ENCODE measurements at regions not wholly inside any gene's neighbourhood (a gene's known extent, or its start where the extent isn't known, plus 50 kb on each side); places are given as distances from the start of the nearest gene placed in this dataset.

GRCh38 chr18:24827501-24827900, 367.1 kb downstream of the HRH4 start:
- intact Hi-C loops (cut with DNase I; ENCODE audit: low total_unique reads) = loop anchor here (1.0 kb wide), 1 partner anchor 8 kb away; no protein-coding TSS in a partner anchor
- Histone ChIP-seq H3K9me3 (no peaks in the 10 kb centered on the region), H3K4me1 (no peaks in the 10 kb centered on the region), H3K36me3 (no peaks in the 10 kb centered on the region), H3K27me3 (no peaks in the 10 kb centered on the region), H3K27ac (no peak overlapping the region), H3K4me3 (no peak overlapping the region)
- DNase-seq (ENCODE audit: low spot score in 2 of 2) = no peak
- no peak for TF ChIP-seq CTCF (IDR thresholded peaks at IDR 0.05)
- TF ChIP-seq POLR2A (IDR thresholded peaks at IDR 0.05) = no peak
- TF ChIP-seq POLR2AphosphoS5 (IDR thresholded peaks at IDR 0.05) = no peak

- Histone ChIP-seq H3K4me3 (no peak overlapping the region), H3K4me1 (no peaks in the 10 kb centered on the region), H3K9me3 (no peaks in the 10 kb centered on the region), H3K36me3 (no peaks in the 10 kb centered on the region), H3K27ac (no peak overlapping the region), H3K27me3 (no peaks in the 10 kb centered on the region)
- no peak for DNase-seq (ENCODE audit: low spot score in 2 of 2)
- no peak for TF ChIP-seq POLR2A (IDR thresholded peaks at IDR 0.05)
- no peak for TF ChIP-seq POLR2AphosphoS5 (IDR thresholded peaks at IDR 0.05)
- no peak for TF ChIP-seq CTCF (IDR thresholded peaks at IDR 0.05)
- intact Hi-C loops (cut with DNase I; ENCODE audit: low total_unique reads) = no loop called here
These were observed 370.6 kb downstream of the HRH4 start for GRCh38 chr18:24831081-24831480.

- intact Hi-C loops (cut with DNase I; ENCODE audit: low total_unique reads) = no loop called here
These were observed 371.6 kb downstream of the HRH4 start for GRCh38 chr18:24831871-24832665.

GRCh38 chr18:24835751-24836150, 375.3 kb downstream of the HRH4 start:
- Histone ChIP-seq H3K9me3 (no peaks in the 10 kb centered on the region), H3K4me3 (no peak overlapping the region), H3K27me3 (no peaks in the 10 kb centered on the region), H3K4me1 (no peaks in the 10 kb centered on the region), H3K27ac (no peak overlapping the region), H3K36me3 (no peaks in the 10 kb centered on the region)
- TF ChIP-seq CTCF (IDR thresholded peaks at IDR 0.05) (no peak), POLR2A (IDR thresholded peaks at IDR 0.05) (no peak), POLR2AphosphoS5 (IDR thresholded peaks at IDR 0.05) (no peak)
- intact Hi-C loops (cut with DNase I; ENCODE audit: low total_unique reads) = loop anchor here (1.0 kb wide), 1 partner anchor 8 kb away; no protein-coding TSS in a partner anchor
- DNase-seq (ENCODE audit: low spot score in 2 of 2) = no peak

More at GRCh38 chr18:24831871-24832665, 371.6 kb downstream of the HRH4 start:
- Histone ChIP-seq H3K4me3 (no peak overlapping the region), H3K27ac (no peak overlapping the region), H3K9me3 (no peaks in the 10 kb centered on the region), H3K27me3 (no peaks in the 10 kb centered on the region), H3K4me1 (no peaks in the 10 kb centered on the region), H3K36me3 (no peaks in the 10 kb centered on the region)
- TF ChIP-seq POLR2A (IDR thresholded peaks at IDR 0.05) (no peak), POLR2AphosphoS5 (IDR thresholded peaks at IDR 0.05) (no peak), CTCF (IDR thresholded peaks at IDR 0.05) (no peak)
- DNase-seq (ENCODE audit: low spot score in 2 of 2) = no peak

GRCh38 chr18:24837066-24837465, 376.6 kb downstream of the HRH4 start:
- TF ChIP-seq CTCF (IDR thresholded peaks at IDR 0.05) (no peak), POLR2A (IDR thresholded peaks at IDR 0.05) (no peak), POLR2AphosphoS5 (IDR thresholded peaks at IDR 0.05) (no peak)
- Histone ChIP-seq H3K9me3 (no peaks in the 10 kb centered on the region), H3K4me3 (no peak overlapping the region), H3K4me1 (no peaks in the 10 kb centered on the region), H3K27ac (no peak overlapping the region), H3K36me3 (no peaks in the 10 kb centered on the region), H3K27me3 (no peaks in the 10 kb centered on the region)
- DNase-seq (ENCODE audit: low spot score in 2 of 2) = no peak
- intact Hi-C loops (cut with DNase I; ENCODE audit: low total_unique reads) = no loop called here
